HepG2 (cell line): ENCODE measurements at regions not wholly inside any gene's neighbourhood (a gene's known extent, or its start where the extent isn't known, plus 50 kb on each side); places are given as distances from the start of the nearest gene placed in this dataset.

ENCODE experiments used
- EP300 ChIP-seq, 3 experiments: sonication (generic) in 1 of 3; formaldehyde crosslinking in 1 of 3; IDR thresholded peaks; 2 replicates each; pipeline versions ENCODE4 v1.5.1 to v1.6.1; 2011 to 2020; ENCODE audit warnings: low read depth in 2 of 3, low read length in 2 of 3, borderline replicate concordance in 1 of 3, improper control_type of control experiment in 1 of 3, mild to moderate bottlenecking in 1 of 3, missing genetic modification reagents in 1 of 3, moderate library complexity in 1 of 3
- ESRRA ChIP-seq: sonication (generic); formaldehyde crosslinking; IDR thresholded peaks from 2 replicates; pipeline ENCODE4 v1.5.1; 2020; ENCODE audit warnings: mild to moderate bottlenecking, low read depth, missing genetic modification reagents
- ZBTB26 ChIP-seq: IDR thresholded peaks from 2 replicates; pipeline ENCODE4 v1.6.1; 2016; ENCODE audit warnings: missing compliant biosample characterization, missing genetic modification reagents, borderline replicate concordance
- ZNF841 ChIP-seq: sonication (generic); formaldehyde crosslinking; IDR thresholded peaks from 2 replicates; pipeline ENCODE4 v1.8.1; 2023; ENCODE audit warnings: missing genetic modification reagents, borderline replicate concordance
- TF ChIP-seq, protein P1 (sequence below): sonication (generic); formaldehyde crosslinking; IDR thresholded peaks from 2 replicates; pipeline ENCODE4 v1.5.0; 2020; ENCODE audit warnings: mild to moderate bottlenecking, missing genetic modification reagents, moderate library complexity
- TF ChIP-seq, protein P2 (sequence below), 2 experiments: sonication (generic) in 1 of 2; formaldehyde crosslinking in 1 of 2; IDR thresholded peaks; 2 replicates each; pipeline versions ENCODE4 v1.4.0 to v1.6.1; 2018 to 2020; ENCODE audit warnings: missing genetic modification reagents in 2 of 2, borderline replicate concordance in 1 of 2, low read depth in 1 of 2, mild to moderate bottlenecking in 1 of 2, missing biosample characterization in 1 of 2

DNA sequence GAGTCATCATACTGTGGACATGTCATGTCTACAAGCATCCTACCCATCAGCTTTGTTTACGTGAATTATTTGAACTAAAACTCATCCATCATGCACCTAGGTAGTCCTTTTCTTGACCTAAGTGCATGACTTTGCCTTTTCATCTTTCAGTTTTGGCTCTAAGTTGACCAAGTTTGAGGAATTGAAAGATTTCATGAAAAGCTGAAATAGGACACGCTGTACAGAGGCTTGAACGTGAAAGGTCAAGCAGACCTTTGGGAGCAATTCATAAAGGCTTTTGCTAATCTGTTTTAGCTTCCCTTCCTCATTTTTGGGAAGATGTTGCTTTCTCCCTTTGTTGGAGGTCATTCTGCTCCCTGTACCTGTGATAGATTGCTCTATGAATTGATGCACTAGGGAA is 55.1 kb upstream of the MLIP start:
- TF ChIP-seq, protein P1, sequence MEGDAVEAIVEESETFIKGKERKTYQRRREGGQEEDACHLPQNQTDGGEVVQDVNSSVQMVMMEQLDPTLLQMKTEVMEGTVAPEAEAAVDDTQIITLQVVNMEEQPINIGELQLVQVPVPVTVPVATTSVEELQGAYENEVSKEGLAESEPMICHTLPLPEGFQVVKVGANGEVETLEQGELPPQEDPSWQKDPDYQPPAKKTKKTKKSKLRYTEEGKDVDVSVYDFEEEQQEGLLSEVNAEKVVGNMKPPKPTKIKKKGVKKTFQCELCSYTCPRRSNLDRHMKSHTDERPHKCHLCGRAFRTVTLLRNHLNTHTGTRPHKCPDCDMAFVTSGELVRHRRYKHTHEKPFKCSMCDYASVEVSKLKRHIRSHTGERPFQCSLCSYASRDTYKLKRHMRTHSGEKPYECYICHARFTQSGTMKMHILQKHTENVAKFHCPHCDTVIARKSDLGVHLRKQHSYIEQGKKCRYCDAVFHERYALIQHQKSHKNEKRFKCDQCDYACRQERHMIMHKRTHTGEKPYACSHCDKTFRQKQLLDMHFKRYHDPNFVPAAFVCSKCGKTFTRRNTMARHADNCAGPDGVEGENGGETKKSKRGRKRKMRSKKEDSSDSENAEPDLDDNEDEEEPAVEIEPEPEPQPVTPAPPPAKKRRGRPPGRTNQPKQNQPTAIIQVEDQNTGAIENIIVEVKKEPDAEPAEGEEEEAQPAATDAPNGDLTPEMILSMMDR (CRISPR knock-in tag), result no peak
- TF ChIP-seq ESRRA, result no peak
- no peak for TF ChIP-seq ZNF841 (CRISPR knock-in tag)
- TF ChIP-seq, protein P2, sequence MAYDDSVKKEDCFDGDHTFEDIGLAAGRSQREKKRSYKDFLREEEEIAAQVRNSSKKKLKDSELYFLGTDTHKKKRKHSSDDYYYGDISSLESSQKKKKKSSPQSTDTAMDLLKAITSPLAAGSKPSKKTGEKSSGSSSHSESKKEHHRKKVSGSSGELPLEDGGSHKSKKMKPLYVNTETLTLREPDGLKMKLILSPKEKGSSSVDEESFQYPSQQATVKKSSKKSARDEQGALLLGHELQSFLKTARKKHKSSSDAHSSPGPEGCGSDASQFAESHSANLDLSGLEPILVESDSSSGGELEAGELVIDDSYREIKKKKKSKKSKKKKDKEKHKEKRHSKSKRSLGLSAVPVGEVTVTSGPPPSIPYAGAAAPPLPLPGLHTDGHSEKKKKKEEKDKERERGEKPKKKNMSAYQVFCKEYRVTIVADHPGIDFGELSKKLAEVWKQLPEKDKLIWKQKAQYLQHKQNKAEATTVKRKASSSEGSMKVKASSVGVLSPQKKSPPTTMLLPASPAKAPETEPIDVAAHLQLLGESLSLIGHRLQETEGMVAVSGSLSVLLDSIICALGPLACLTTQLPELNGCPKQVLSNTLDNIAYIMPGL (CRISPR knock-in tag; IDR thresholded peaks at IDR 0.05; ENCODE audit: borderline replicate concordance in 1 of 2, low read depth in 1 of 2), result no peak
- no peak for TF ChIP-seq EP300 (IDR thresholded peaks at IDR 0.05; ENCODE audit: low read depth in 2 of 2, low read length in 2 of 2)
- TF ChIP-seq EP300 (CRISPR knock-in tag; IDR thresholded peaks at IDR 0.05; ENCODE audit: borderline replicate concordance), result no peak
- no peak for TF ChIP-seq ZBTB26
